BLaER1 treated with 17β-estradiol and CSF1 and Interleukin-3, amounts not matched to agents 10 nM and 100 nM (cell line): ENCODE measurements at regions not wholly inside any gene's neighbourhood (a gene's known extent, or its start where the extent isn't known, plus 50 kb on each side); places are given as distances from the start of the nearest gene placed in this dataset.
A peak's percentile ranks its signal among the peaks of the same experiment; 100 is the strongest.

ENCODE experiments used
- H3K27ac ChIP-seq, 11 experiments: shearing (Covaris generic); formaldehyde crosslinking; 2 replicates each; pipeline ENCODE4 v1.8.1; 2022
- H3K27me3 ChIP-seq, 11 experiments: shearing (Covaris generic); formaldehyde crosslinking; 2 replicates each; pipeline ENCODE4 v1.8.1; 2022
- H3K36me3 ChIP-seq, 11 experiments: shearing (Covaris generic); formaldehyde crosslinking; 2 replicates each; pipeline ENCODE4 v1.8.1; 2022
- H3K4me1 ChIP-seq, 10 experiments: shearing (Covaris generic); formaldehyde crosslinking; 2 replicates each; pipeline ENCODE4 v1.8.1; 2022
- H3K4me2 ChIP-seq, 11 experiments: shearing (Covaris generic); formaldehyde crosslinking; 2 replicates each; pipeline ENCODE4 v1.8.1; 2022
- H3K4me3 ChIP-seq, 10 experiments: shearing (Covaris generic); formaldehyde crosslinking; 2 replicates each; pipeline ENCODE4 v1.8.1; 2022
- H3K9ac ChIP-seq, 11 experiments: shearing (Covaris generic); formaldehyde crosslinking; 2 replicates each; pipeline ENCODE4 v1.8.1; 2022
- H3K9me3 ChIP-seq, 11 experiments: shearing (Covaris generic); formaldehyde crosslinking; replicated peaks in 1 of 11; 2 replicates each; pipeline ENCODE4 v1.8.1; 2022
- H4K20me1 ChIP-seq, 11 experiments: shearing (Covaris generic); formaldehyde crosslinking; 2 replicates each; pipeline ENCODE4 v1.8.1; 2022
- Cebpa-rat ChIP-seq, 11 experiments: shearing (Covaris generic); IDR thresholded peaks; 2 replicates each; pipeline ENCODE4 v1.8.1; 2022

GRCh38 chr2:120805011-120805410 lies 69.3 kb downstream of the GLI2 start:
- Histone ChIP-seq H3K27ac (no peak overlapping the region), H3K4me3 (no peak overlapping the region), H3K9me3 (no peaks in the 10 kb centered on the region), H3K4me1 (peaks cover 10 to 72% (median 55%) of the 10 kb centered on the region in 10 experiments), H3K36me3 (no peaks in the 10 kb centered on the region), H3K9ac (no peak overlapping the region), H3K4me2 (peak overlapping the region in 9 of 11 experiments; percentile 22 to 84 (median 75); a peak in 17 of 22 replicates), H4K20me1 (peaks cover 0 to 2% (median 0%) of the 10 kb centered on the region in 11 experiments; a peak in 1 of 22 replicates), H3K27me3 (no peaks in the 10 kb centered on the region)
- TF ChIP-seq Cebpa-rat (IDR thresholded peaks at IDR 0.05) = no peak

- Histone ChIP-seq H4K20me1 (peaks cover 0 to 7% (median 0%) of the 10 kb centered on the region in 11 experiments; a peak in 1 of 22 replicates), H3K9me3 (no peaks in the 10 kb centered on the region), H3K4me3 (no peak overlapping the region), H3K9ac (no peak overlapping the region), H3K4me1 (peaks cover 11 to 78% (median 61%) of the 10 kb centered on the region in 10 experiments), H3K4me2 (peak overlapping the region in 5 of 11 experiments; percentile 75 to 84 (median 80); a peak in 8 of 22 replicates), H3K36me3 (no peaks in the 10 kb centered on the region), H3K27ac (no peak overlapping the region), H3K27me3 (no peaks in the 10 kb centered on the region)
- no peak for TF ChIP-seq Cebpa-rat (IDR thresholded peaks at IDR 0.05)
These were observed 69.9 kb downstream of the GLI2 start for GRCh38 chr2:120805602-120806001.

GRCh38 chr2:120807751-120808150 lies 72.1 kb downstream of the GLI2 start:
- H3K27me3 ChIP-seq = no peaks in the 10 kb centered on the region
- H3K27ac ChIP-seq = no peak overlapping the region
- TF ChIP-seq Cebpa-rat (IDR thresholded peaks at IDR 0.05) = no peak
- H3K4me3 ChIP-seq = no peak overlapping the region
- H3K9ac ChIP-seq = no peak overlapping the region
- H3K9me3 ChIP-seq = no peaks in the 10 kb centered on the region
- peaks cover 22 to 97% (median 81%) of the 10 kb centered on the region in 10 experiments for H3K4me1 ChIP-seq
- no peaks in the 10 kb centered on the region for H3K36me3 ChIP-seq
- H4K20me1 ChIP-seq = peaks cover 0 to 8% (median 0%) of the 10 kb centered on the region in 11 experiments; a peak in 1 of 22 replicates
- H3K4me2 ChIP-seq = peak overlapping the region in 5 of 11 experiments; percentile 26 to 97 (median 95); a peak in 1 of 22 replicates

DNA sequence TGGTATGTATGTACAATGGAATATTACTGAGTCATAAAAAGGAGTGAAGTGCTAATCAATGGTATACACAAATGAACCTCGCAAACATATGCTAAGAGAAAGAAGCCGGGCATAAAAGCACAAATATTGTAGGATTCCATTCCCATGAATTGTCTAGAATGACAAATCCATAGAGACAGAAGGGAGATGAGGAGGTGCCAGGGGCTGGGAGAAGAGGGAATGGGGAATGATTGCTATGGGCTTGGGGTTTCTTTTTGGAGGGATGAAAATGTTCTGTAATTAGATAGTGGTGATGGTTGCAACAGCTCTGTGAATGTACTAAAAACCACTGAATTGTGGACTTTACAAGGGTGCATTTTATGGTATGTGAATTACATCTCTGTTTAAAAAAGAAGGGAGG lies 73.5 kb downstream of the GLI2 start:
- H3K36me3 ChIP-seq = no peaks in the 10 kb centered on the region
- no peak overlapping the region for H3K9ac ChIP-seq
- no peak overlapping the region for H3K4me3 ChIP-seq
- H3K9me3 ChIP-seq = no peaks in the 10 kb centered on the region
- TF ChIP-seq Cebpa-rat (IDR thresholded peaks at IDR 0.05) = no peak
- H4K20me1 ChIP-seq = peaks cover 0 to 9% (median 0%) of the 10 kb centered on the region in 11 experiments; a peak in 2 of 22 replicates
- no peak overlapping the region for H3K27ac ChIP-seq
- H3K27me3 ChIP-seq = no peaks in the 10 kb centered on the region
- H3K4me1 ChIP-seq = peaks cover 22 to 86% (median 69%) of the 10 kb centered on the region in 10 experiments
- H3K4me2 ChIP-seq = peak overlapping the region; percentile 49 to 97 (median 89)

GRCh38 chr2:120809609-120810440 lies 74.2 kb downstream of the GLI2 start:
- Histone ChIP-seq H4K20me1 (peaks cover 0 to 9% (median 0%) of the 10 kb centered on the region in 11 experiments; a peak in 2 of 22 replicates), H3K27ac (peak overlapping the region in 4 of 11 experiments; percentile 41 to 59 (median 44); a peak in 7 of 22 replicates), H3K9ac (peak overlapping the region in 4 of 11 experiments; percentile 39 to 56 (median 46); a peak in 6 of 22 replicates), H3K4me3 (peak overlapping the region in 1 of 10 experiments; percentile 36; a peak in 2 of 20 replicates), H3K4me1 (peaks cover 22 to 80% (median 62%) of the 10 kb centered on the region in 10 experiments), H3K9me3 (no peaks in the 10 kb centered on the region), H3K4me2 (peak overlapping the region; percentile 49 to 97 (median 89)), H3K27me3 (no peaks in the 10 kb centered on the region), H3K36me3 (no peaks in the 10 kb centered on the region)
- TF ChIP-seq Cebpa-rat (IDR thresholded peaks at IDR 0.05) = no peak

GRCh38 chr2:120810639-120811038 lies 75.0 kb downstream of the GLI2 start:
- no peak for TF ChIP-seq Cebpa-rat (IDR thresholded peaks at IDR 0.05)
- H3K4me2 ChIP-seq = peak overlapping the region in 9 of 11 experiments; percentile 64 to 97 (median 93); a peak in 18 of 22 replicates
- H3K27me3 ChIP-seq = no peaks in the 10 kb centered on the region
- H3K4me3 ChIP-seq = no peak overlapping the region; a peak in 1 of 20 replicates
- peaks cover 22 to 72% (median 55%) of the 10 kb centered on the region in 10 experiments for H3K4me1 ChIP-seq
- H4K20me1 ChIP-seq = peaks cover 0 to 9% (median 0%) of the 10 kb centered on the region in 11 experiments; a peak in 2 of 22 replicates
- peak overlapping the region in 3 of 11 experiments; percentile 39 to 48 (median 44); a peak in 3 of 22 replicates for H3K9ac ChIP-seq
- H3K9me3 ChIP-seq = no peaks in the 10 kb centered on the region
- H3K27ac ChIP-seq = peak overlapping the region in 4 of 11 experiments; percentile 41 to 59 (median 44); a peak in 5 of 22 replicates
- no peaks in the 10 kb centered on the region for H3K36me3 ChIP-seq

DNA sequence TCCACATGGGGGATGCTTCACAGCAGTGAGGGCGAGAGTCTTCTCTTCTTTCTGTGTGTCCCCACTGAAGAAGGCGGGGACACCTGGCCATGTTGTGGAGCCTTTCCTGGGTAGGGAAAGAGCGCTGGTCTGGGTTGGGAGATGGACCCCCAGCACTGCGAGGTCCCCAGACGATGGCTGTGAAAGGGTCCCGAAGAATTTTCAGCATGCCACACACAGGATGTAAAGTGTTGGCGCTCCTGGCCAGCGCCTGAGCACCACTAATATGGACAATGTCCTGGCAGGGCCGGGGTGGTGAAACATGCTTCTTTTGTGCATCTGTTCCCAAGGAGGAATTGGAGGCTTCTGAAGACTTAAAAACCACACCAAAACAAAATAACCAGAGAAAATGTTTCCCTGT lies 77.2 kb downstream of the GLI2 start:
- Histone ChIP-seq H3K27ac (no peak overlapping the region), H3K9me3 (no peaks in the 10 kb centered on the region), H3K27me3 (no peaks in the 10 kb centered on the region), H3K4me3 (no peak overlapping the region), H3K4me2 (peak overlapping the region in 4 of 11 experiments; percentile 79 to 97 (median 92); a peak in 1 of 22 replicates), H3K4me1 (peaks cover 22 to 52% (median 45%) of the 10 kb centered on the region in 10 experiments), H3K9ac (no peak overlapping the region), H4K20me1 (peaks cover 0 to 9% (median 0%) of the 10 kb centered on the region in 11 experiments; a peak in 2 of 22 replicates), H3K36me3 (no peaks in the 10 kb centered on the region)
- no peak for TF ChIP-seq Cebpa-rat (IDR thresholded peaks at IDR 0.05)

- no peak overlapping the region for H3K4me3 ChIP-seq
- H3K4me1 ChIP-seq = peaks cover 18 to 37% (median 32%) of the 10 kb centered on the region in 10 experiments
- no peak for TF ChIP-seq Cebpa-rat (IDR thresholded peaks at IDR 0.05)
- H3K4me2 ChIP-seq = no peak overlapping the region
- peaks cover 0 to 9% (median 0%) of the 10 kb centered on the region in 11 experiments; a peak in 2 of 22 replicates for H4K20me1 ChIP-seq
- no peak overlapping the region for H3K9ac ChIP-seq
- no peaks in the 10 kb centered on the region for H3K36me3 ChIP-seq
- no peaks in the 10 kb centered on the region for H3K9me3 ChIP-seq
- no peak overlapping the region for H3K27ac ChIP-seq
- no peaks in the 10 kb centered on the region for H3K27me3 ChIP-seq
These were observed 78.7 kb downstream of the GLI2 start for GRCh38 chr2:120814352-120814751.

DNA sequence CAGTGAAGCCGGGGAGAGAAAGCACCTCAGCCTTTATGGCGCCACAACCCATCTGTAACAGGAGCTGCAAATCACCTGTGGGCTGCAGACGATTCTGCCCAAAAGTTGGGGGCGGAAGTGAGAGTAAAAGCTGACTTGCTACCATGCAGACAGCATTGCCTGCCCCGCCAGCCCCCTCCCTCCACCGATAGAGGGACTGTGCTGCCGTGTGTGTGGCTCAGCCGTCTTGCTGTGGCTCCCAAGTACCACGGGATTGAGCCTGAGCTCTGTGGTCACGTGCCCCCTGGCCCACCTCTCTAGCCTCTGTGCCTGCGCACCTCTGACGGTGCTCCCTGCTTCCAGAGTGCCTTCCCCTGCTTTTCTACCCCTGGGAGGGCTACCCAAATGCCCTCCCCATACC lies 79.6 kb downstream of the GLI2 start:
- no peaks in the 10 kb centered on the region for H3K36me3 ChIP-seq
- H4K20me1 ChIP-seq = peaks cover 0 to 9% (median 0%) of the 10 kb centered on the region in 11 experiments; a peak in 2 of 22 replicates
- H3K9ac ChIP-seq = no peak overlapping the region
- no peak overlapping the region for H3K27ac ChIP-seq
- no peak for TF ChIP-seq Cebpa-rat (IDR thresholded peaks at IDR 0.05)
- no peaks in the 10 kb centered on the region for H3K27me3 ChIP-seq
- no peak overlapping the region for H3K4me2 ChIP-seq
- H3K4me3 ChIP-seq = no peak overlapping the region
- H3K4me1 ChIP-seq = peaks cover 10 to 33% (median 25%) of the 10 kb centered on the region in 10 experiments; a peak in 19 of 20 replicates
- no peaks in the 10 kb centered on the region for H3K9me3 ChIP-seq
